Parathyroid adenoma (tissue), 2 donors: ENCODE measurements at regions not wholly inside any gene's neighbourhood (a gene's known extent, or its start where the extent isn't known, plus 50 kb on each side); places are given as distances from the start of the nearest gene placed in this dataset.
A peak's percentile ranks its signal among the peaks of the same experiment; 100 is the strongest.

Experiments
- H2AFZ ChIP-seq: fragments of 300-600 bp; sonication (generic); one replicate; pipeline ENCODE4 v1.7.0; 2017; ENCODE audit warnings: antibody characterized with exemption, mild to moderate bottlenecking
- H3K27ac ChIP-seq: fragments of 300-600 bp; sonication (generic); one replicate; pipeline ENCODE4 v1.7.0; 2017
- H3K27me3 ChIP-seq: fragments of 300-600 bp; sonication (generic); one replicate; pipeline ENCODE4 v1.7.0; 2017; ENCODE audit warnings: low read length; ENCODE audit not compliant: control insufficient read depth, insufficient read depth
- H3K36me3 ChIP-seq: fragments of 300-600 bp; sonication (generic); one replicate; pipeline ENCODE4 v1.7.0; 2017; ENCODE audit warnings: low read length; ENCODE audit not compliant: control insufficient read depth, insufficient read depth
- H3K4me1 ChIP-seq: fragments of 300-600 bp; sonication (generic); one replicate; pipeline ENCODE4 v1.7.0; 2017; ENCODE audit warnings: control low read depth
- H3K4me2 ChIP-seq: fragments of 300-600 bp; sonication (generic); one replicate; pipeline ENCODE4 v1.7.0; 2017; ENCODE audit warnings: low read length
- H3K4me3 ChIP-seq: fragments of 300-600 bp; sonication (generic); one replicate; pipeline ENCODE4 v1.7.0; 2017; ENCODE audit warnings: low read depth, low read length
- H3K79me2 ChIP-seq: fragments of 300-600 bp; sonication (generic); one replicate; pipeline ENCODE4 v1.7.0; 2017; ENCODE audit warnings: control low read depth
- H3K9ac ChIP-seq: fragments of 300-600 bp; sonication (generic); one replicate; pipeline ENCODE4 v1.7.0; 2017; ENCODE audit warnings: mild to moderate bottlenecking
- H3K9me3 ChIP-seq: fragments of 300-600 bp; sonication (generic); one replicate; pipeline ENCODE4 v1.7.0; 2017; ENCODE audit warnings: low read length; ENCODE audit not compliant: control insufficient read depth
- CTCF ChIP-seq: fragments of 300-600 bp; sonication (generic); IDR thresholded peaks from one replicate; pipeline ENCODE4 v1.7.0; 2017; ENCODE audit warnings: antibody characterized with exemption, mild to moderate bottlenecking
- donor health status: primary hyperparathyroidism.

DNA sequence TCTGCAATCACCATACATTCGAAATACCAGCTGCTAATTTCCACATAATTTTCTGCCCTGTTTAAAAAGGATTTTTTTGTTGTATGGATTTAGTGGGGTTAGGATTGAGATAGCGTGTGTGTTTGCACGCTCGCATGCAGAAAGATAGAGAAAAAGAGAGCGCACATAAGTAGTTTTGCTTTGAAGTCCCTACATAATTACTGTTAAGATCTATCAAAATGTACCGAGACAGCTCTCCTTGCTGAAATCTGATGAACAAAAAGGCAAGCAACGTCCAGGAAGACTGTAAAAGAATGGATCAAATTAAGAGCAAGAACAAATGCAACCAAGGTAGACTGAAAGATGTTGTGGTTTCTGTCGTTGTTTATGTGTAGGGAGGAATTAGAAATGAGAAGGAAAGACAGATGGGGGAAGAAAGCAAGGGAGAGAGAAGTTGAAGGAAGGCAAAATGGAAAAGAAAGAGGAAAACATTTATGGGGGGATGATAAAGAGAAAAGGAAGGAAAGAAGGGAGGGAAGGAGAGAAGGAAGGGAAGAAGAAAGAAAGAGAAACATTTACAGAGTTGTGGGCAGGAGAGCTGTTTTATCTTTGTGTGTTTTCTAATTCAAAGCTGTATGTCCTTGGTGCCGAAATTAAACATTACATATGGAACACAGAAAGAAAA, 522.3 kb downstream of the MED13L start:
- Histone ChIP-seq H2AFZ (no peak overlapping the region), H3K36me3 (no peaks in the 10 kb centered on the region), H3K4me1 (no peaks in the 10 kb centered on the region), H3K79me2 (no peaks in the 10 kb centered on the region), H3K4me2 (no peak overlapping the region), H3K9me3 (no peaks in the 10 kb centered on the region), H3K4me3 (no peak overlapping the region), H3K27ac (no peak overlapping the region), H3K27me3 (peaks cover 7% of the 10 kb centered on the region), H3K9ac (no peak overlapping the region)
- TF ChIP-seq CTCF, result no peak

GRCh38 chr12:115752913-115753726, 524.4 kb downstream of the MED13L start:
- no peak overlapping the region for H3K4me3 ChIP-seq
- H2AFZ ChIP-seq, result no peak overlapping the region
- H3K27me3 ChIP-seq, result peaks cover 7% of the 10 kb centered on the region
- no peaks in the 10 kb centered on the region for H3K36me3 ChIP-seq
- H3K4me1 ChIP-seq, result no peaks in the 10 kb centered on the region
- no peak overlapping the region for H3K9ac ChIP-seq
- peak; percentile 42 for TF ChIP-seq CTCF
- H3K9me3 ChIP-seq, result no peaks in the 10 kb centered on the region
- no peak overlapping the region for H3K4me2 ChIP-seq
- no peaks in the 10 kb centered on the region for H3K79me2 ChIP-seq
- no peak overlapping the region for H3K27ac ChIP-seq

GRCh38 chr12:115752156-115752555, 525.3 kb downstream of the MED13L start:
- Histone ChIP-seq H2AFZ (no peak overlapping the region), H3K4me1 (no peaks in the 10 kb centered on the region), H3K9ac (no peak overlapping the region), H3K4me3 (no peak overlapping the region), H3K36me3 (no peaks in the 10 kb centered on the region), H3K9me3 (no peaks in the 10 kb centered on the region), H3K27me3 (peaks cover 3% of the 10 kb centered on the region), H3K27ac (no peak overlapping the region), H3K4me2 (no peak overlapping the region), H3K79me2 (no peaks in the 10 kb centered on the region)
- no peak for TF ChIP-seq CTCF

DNA sequence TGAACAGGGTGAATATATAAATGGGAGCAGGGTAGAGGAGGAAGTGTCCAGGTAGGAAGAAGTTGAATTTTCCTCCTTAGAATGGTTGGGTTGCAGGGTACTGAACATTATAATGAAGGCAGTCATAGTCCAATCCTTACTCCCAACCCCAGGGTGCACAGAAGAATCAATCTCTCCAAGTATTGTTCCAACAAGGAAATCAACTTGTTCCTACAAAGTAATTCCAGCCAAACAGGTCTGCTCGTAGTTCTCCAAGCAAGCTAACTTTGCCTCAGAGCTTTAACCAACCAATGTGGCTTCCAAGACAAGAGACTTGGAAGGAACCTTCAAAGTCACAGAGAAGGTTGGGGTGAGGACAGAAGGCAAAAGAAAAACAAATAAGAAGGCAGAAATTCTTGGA, 527.2 kb downstream of the MED13L start:
- no peaks in the 10 kb centered on the region for H3K4me1 ChIP-seq
- H3K9ac ChIP-seq, result no peak overlapping the region
- no peaks in the 10 kb centered on the region for H3K9me3 ChIP-seq
- no peaks in the 10 kb centered on the region for H3K36me3 ChIP-seq
- H3K27ac ChIP-seq, result no peak overlapping the region
- TF ChIP-seq CTCF, result no peak
- no peak overlapping the region for H3K4me2 ChIP-seq
- H3K79me2 ChIP-seq, result no peaks in the 10 kb centered on the region
- H3K27me3 ChIP-seq, result no peaks in the 10 kb centered on the region
- no peak overlapping the region for H3K4me3 ChIP-seq
- no peak overlapping the region for H2AFZ ChIP-seq
